Immature natural killer cell (primary cell): ENCODE measurements at regions not wholly inside any gene's neighbourhood (a gene's known extent, or its start where the extent isn't known, plus 50 kb on each side); places are given as distances from the start of the nearest gene placed in this dataset.
A peak's percentile ranks its signal among the peaks of the same experiment; 100 is the strongest.

Experiments
- DNase-seq, 3 donors: peaks; one replicate each; pipeline ENCODE4 v3.0.0; 2022; ENCODE audit warnings: mixed read lengths in 1 of 3
- H3K27ac Mint-ChIP-seq, 6 donors: one replicate each; pipeline ENCODE4 v1.8.0; 2020; ENCODE audit warnings: mixed read lengths in 6 of 6, mild to moderate bottlenecking in 5 of 6, inconsistent platforms in 4 of 6, moderate library complexity in 3 of 6
- H3K27me3 Mint-ChIP-seq, 3 donors: one replicate each; pipeline ENCODE4 v1.8.0; 2020 to 2021; ENCODE audit warnings: low read depth in 3 of 3, mild to moderate bottlenecking in 3 of 3, mixed read lengths in 3 of 3, moderate library complexity in 3 of 3, inconsistent platforms in 1 of 3
- H3K36me3 Mint-ChIP-seq, 3 donors: one replicate each; pipeline ENCODE4 v1.8.0; 2020; ENCODE audit warnings: mixed read lengths in 3 of 3, inconsistent platforms in 2 of 3, mild to moderate bottlenecking in 2 of 3
- H3K4me1 Mint-ChIP-seq, 2 donors: one replicate each; pipeline ENCODE4 v1.8.0; 2020; ENCODE audit warnings: inconsistent platforms in 2 of 2, mild to moderate bottlenecking in 2 of 2, mixed read lengths in 2 of 2, moderate library complexity in 1 of 2
- H3K4me3 Mint-ChIP-seq, 5 donors: one replicate each; pipeline ENCODE4 v1.8.0; 2020; ENCODE audit warnings: mild to moderate bottlenecking in 5 of 5, mixed read lengths in 5 of 5, inconsistent platforms in 3 of 5, moderate library complexity in 3 of 5
- H3K9me3 Mint-ChIP-seq, 6 donors: one replicate each; pipeline ENCODE4 v1.8.0; 2020; ENCODE audit warnings: mild to moderate bottlenecking in 6 of 6, mixed read lengths in 6 of 6, inconsistent platforms in 4 of 6, moderate library complexity in 3 of 6

- Mint-ChIP-seq H3K4me3 (no peak overlapping the region), H3K27me3 (peaks cover 2 to 11% (median 6%) of the 10 kb centered on the region in 3 donors), H3K9me3 (peaks cover 2 to 20% (median 13%) of the 10 kb centered on the region in 6 donors), H3K36me3 (peaks cover 0 to 5% (median 0%) of the 10 kb centered on the region in 3 donors), H3K4me1 (no peaks in the 10 kb centered on the region), H3K27ac (no peak overlapping the region)
- no peak for DNase-seq
Measured at GRCh38 chr5:135203593-135204036, 169.6 kb upstream of the PITX1 start.

GRCh38 chr5:135203019-135203418, 169.0 kb upstream of the PITX1 start:
- Mint-ChIP-seq H3K27me3 (peaks cover 2 to 11% (median 5%) of the 10 kb centered on the region in 3 donors), H3K27ac (no peak overlapping the region), H3K9me3 (peaks cover 2 to 20% (median 13%) of the 10 kb centered on the region in 6 donors), H3K36me3 (peaks cover 0 to 5% (median 0%) of the 10 kb centered on the region in 3 donors), H3K4me3 (no peak overlapping the region), H3K4me1 (no peaks in the 10 kb centered on the region)
- no peak for DNase-seq

GRCh38 chr5:135199919-135200318, 165.9 kb upstream of the PITX1 start:
- H3K27ac Mint-ChIP-seq = no peak overlapping the region
- peaks cover 7 to 11% (median 8%) of the 10 kb centered on the region in 3 donors for H3K27me3 Mint-ChIP-seq
- no peak for DNase-seq
- no peak overlapping the region for H3K4me3 Mint-ChIP-seq
- peaks cover 0 to 5% (median 0%) of the 10 kb centered on the region in 3 donors for H3K36me3 Mint-ChIP-seq
- H3K9me3 Mint-ChIP-seq = peaks cover 2 to 20% (median 13%) of the 10 kb centered on the region in 6 donors
- H3K4me1 Mint-ChIP-seq = no peaks in the 10 kb centered on the region

- Mint-ChIP-seq H3K9me3 (no peaks in the 10 kb centered on the region), H3K36me3 (no peaks in the 10 kb centered on the region), H3K4me1 (no peaks in the 10 kb centered on the region), H3K27ac (no peak overlapping the region), H3K4me3 (no peak overlapping the region), H3K27me3 (peaks cover 7 to 8% (median 7%) of the 10 kb centered on the region in 3 donors)
- no peak for DNase-seq
Measured at GRCh38 chr5:135196483-135196882, 162.5 kb upstream of the PITX1 start.

GRCh38 chr5:135195270-135195608, 161.2 kb upstream of the PITX1 start:
- Mint-ChIP-seq H3K27ac (no peak overlapping the region), H3K36me3 (no peaks in the 10 kb centered on the region), H3K27me3 (peaks cover 7 to 14% (median 13%) of the 10 kb centered on the region in 3 donors)

GRCh38 chr5:135194573-135195269, 160.7 kb upstream of the PITX1 start:
- H3K4me3 Mint-ChIP-seq = no peak overlapping the region
- H3K27me3 Mint-ChIP-seq = peaks cover 7 to 14% (median 11%) of the 10 kb centered on the region in 3 donors
- no peak for DNase-seq
- H3K4me1 Mint-ChIP-seq = peaks cover 0 to 4% of the 10 kb centered on the region in 2 donors
- H3K27ac Mint-ChIP-seq = no peak overlapping the region
- no peaks in the 10 kb centered on the region for H3K9me3 Mint-ChIP-seq
- H3K36me3 Mint-ChIP-seq = no peaks in the 10 kb centered on the region

More at GRCh38 chr5:135195270-135195608, 161.2 kb upstream of the PITX1 start:
- Mint-ChIP-seq H3K4me1 (peaks cover 0 to 4% of the 10 kb centered on the region in 2 donors), H3K4me3 (no peak overlapping the region), H3K9me3 (no peaks in the 10 kb centered on the region)
- DNase-seq = no peak

GRCh38 chr5:135194126-135194488, 160.1 kb upstream of the PITX1 start:
- Mint-ChIP-seq H3K9me3 (no peaks in the 10 kb centered on the region), H3K4me1 (peaks cover 0 to 4% of the 10 kb centered on the region in 2 donors), H3K4me3 (no peak overlapping the region), H3K36me3 (no peaks in the 10 kb centered on the region), H3K27me3 (peaks cover 4 to 17% (median 11%) of the 10 kb centered on the region in 3 donors), H3K27ac (no peak overlapping the region)
- DNase-seq = no peak

DNA sequence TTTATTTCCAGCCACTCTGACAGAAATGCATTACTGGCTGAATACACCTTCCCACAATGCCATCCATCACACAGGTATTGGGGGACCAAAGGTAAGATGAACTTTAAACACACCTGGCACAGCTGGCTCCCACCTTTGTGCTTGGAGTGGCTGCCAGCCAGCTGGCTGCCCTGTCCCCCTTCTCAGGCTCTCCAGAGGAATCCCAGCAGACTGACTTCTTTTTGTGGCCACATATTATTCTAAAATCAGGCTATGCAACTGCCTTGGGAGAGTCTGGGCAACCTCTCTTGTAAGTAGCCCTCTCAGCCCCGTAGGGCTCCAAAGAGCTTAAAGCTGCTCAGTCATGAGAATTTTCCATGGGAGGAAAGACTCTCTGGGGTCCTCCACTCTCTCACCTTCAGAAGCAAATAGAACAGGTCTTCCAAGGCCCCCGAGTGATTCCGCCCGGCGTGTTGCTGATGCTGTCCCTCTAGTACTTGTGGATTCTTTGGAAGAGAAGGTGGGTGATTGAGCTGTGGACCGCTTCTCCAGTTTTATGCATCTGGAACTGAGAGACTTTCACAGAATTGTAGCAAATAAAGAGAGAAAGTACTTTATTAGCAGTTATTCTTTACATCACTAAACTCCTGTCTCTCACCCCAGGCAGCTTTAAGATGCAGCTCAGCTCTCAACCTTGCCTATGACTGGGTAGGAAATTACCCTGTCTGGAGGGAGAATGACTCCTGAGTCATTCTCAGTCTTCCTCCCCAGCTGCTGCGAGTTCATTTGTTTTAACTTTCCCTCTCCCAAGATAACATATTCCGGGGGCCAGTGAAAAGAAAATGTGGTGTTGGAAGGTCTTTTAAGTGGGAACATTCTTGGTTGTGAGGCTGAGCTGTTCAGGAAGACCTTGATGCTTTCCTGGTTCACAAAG, 159.4 kb upstream of the PITX1 start:
- Mint-ChIP-seq H3K27me3 (peaks cover 6 to 17% (median 13%) of the 10 kb centered on the region in 3 donors), H3K4me3 (no peak overlapping the region), H3K27ac (no peak overlapping the region), H3K4me1 (peaks cover 0 to 4% of the 10 kb centered on the region in 2 donors), H3K36me3 (no peaks in the 10 kb centered on the region), H3K9me3 (no peaks in the 10 kb centered on the region)
- DNase-seq = no peak

GRCh38 chr5:135192351-135192750, 158.3 kb upstream of the PITX1 start:
- no peaks in the 10 kb centered on the region for H3K9me3 Mint-ChIP-seq
- H3K27me3 Mint-ChIP-seq = peaks cover 6 to 17% (median 13%) of the 10 kb centered on the region in 3 donors
- no peaks in the 10 kb centered on the region for H3K36me3 Mint-ChIP-seq
- H3K4me1 Mint-ChIP-seq = peaks cover 0 to 4% of the 10 kb centered on the region in 2 donors
- no peak for DNase-seq
- no peak overlapping the region for H3K27ac Mint-ChIP-seq
- H3K4me3 Mint-ChIP-seq = no peak overlapping the region

GRCh38 chr5:135191084-135191826, 157.2 kb upstream of the PITX1 start:
- Mint-ChIP-seq H3K27ac (no peak overlapping the region), H3K4me3 (peak overlapping the region; percentile 43 to 74 (median 67)), H3K27me3 (peaks cover 12 to 15% (median 13%) of the 10 kb centered on the region in 3 donors), H3K4me1 (peaks cover 0 to 4% of the 10 kb centered on the region in 2 donors), H3K9me3 (no peaks in the 10 kb centered on the region), H3K36me3 (no peaks in the 10 kb centered on the region)
- DNase-seq = peak; percentile 26 to 42 (median 39)

- H3K36me3 Mint-ChIP-seq = no peaks in the 10 kb centered on the region
- H3K9me3 Mint-ChIP-seq = no peaks in the 10 kb centered on the region
- peaks cover 10 to 12% (median 12%) of the 10 kb centered on the region in 3 donors for H3K27me3 Mint-ChIP-seq
- no peak for DNase-seq
- peak overlapping the region in 4 of 5 donors; percentile 39 to 63 (median 57) for H3K4me3 Mint-ChIP-seq
- peaks cover 0 to 4% of the 10 kb centered on the region in 2 donors for H3K4me1 Mint-ChIP-seq
- no peak overlapping the region for H3K27ac Mint-ChIP-seq
Measured at GRCh38 chr5:135190416-135191083, 156.5 kb upstream of the PITX1 start.

DNA sequence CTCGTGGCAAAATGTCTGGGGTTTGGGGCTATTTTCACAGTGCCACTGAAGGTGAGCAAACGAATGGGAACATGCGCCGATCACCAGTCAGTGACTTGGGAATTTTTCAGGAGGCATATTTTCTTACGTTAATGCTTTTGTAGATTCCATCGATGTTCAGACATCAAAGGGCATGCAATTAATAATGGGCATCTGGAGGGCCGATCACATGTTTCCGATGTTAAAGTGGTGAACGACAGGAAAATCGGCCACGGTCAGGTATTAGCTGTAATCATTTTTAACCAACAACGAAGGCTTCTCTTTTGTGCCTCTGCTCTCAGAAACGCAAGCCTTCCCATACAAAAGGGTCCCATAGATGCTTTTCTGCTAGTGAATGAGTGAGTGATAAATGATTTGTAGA, 155.0 kb upstream of the PITX1 start:
- peak overlapping the region in 1 of 5 donors; percentile 31 for H3K4me3 Mint-ChIP-seq
- H3K4me1 Mint-ChIP-seq = peaks cover 0 to 4% of the 10 kb centered on the region in 2 donors
- H3K36me3 Mint-ChIP-seq = no peaks in the 10 kb centered on the region
- DNase-seq = no peak
- no peaks in the 10 kb centered on the region for H3K9me3 Mint-ChIP-seq
- no peak overlapping the region for H3K27ac Mint-ChIP-seq
- peaks cover 10 to 12% (median 11%) of the 10 kb centered on the region in 3 donors for H3K27me3 Mint-ChIP-seq
